Choroid plexus epithelial cell (primary cell): ENCODE measurements at regions not wholly inside any gene's neighbourhood (a gene's known extent, or its start where the extent isn't known, plus 50 kb on each side); places are given as distances from the start of the nearest gene placed in this dataset.

Experiments
- DNase-seq: peaks from one replicate; pipeline ENCODE4 v3.0.0-alpha.2; 2010; ENCODE audit warnings: low read depth
- H3K4me3 ChIP-seq: 2 replicates; pipeline ENCODE4 v1.5.1; 2011; ENCODE audit warnings: low read depth, mild to moderate bottlenecking, control low read depth, low read length, moderate library complexity
- TF ChIP-seq, protein P1 (sequence below): conservative IDR thresholded peaks from 2 replicates; pipeline ENCODE4 v1.5.1; 2011; ENCODE audit warnings: low read depth, mild to moderate bottlenecking, control low read depth, inconsistent platforms, low read length, moderate library complexity

DNA sequence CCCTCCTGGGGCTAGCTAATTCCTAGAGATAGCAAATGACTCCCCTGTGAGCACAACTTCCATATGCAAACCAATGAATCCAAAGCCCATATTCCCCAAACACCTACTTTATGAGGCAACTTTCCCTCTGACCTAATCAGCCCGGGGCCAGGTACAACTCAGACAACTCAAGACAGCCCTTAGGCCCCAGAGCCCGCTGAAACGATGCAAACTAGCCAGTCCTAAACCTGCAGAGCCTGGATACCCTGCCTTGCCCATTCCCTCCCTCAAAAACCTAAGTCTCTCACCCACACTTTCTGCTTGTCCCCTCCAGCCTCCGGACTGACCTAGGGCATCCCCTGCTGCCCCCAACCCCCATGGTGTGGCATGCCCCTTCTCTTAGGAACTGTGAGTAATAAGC lies 142.8 kb downstream of the ACTR3 start:
- TF ChIP-seq, protein P1, sequence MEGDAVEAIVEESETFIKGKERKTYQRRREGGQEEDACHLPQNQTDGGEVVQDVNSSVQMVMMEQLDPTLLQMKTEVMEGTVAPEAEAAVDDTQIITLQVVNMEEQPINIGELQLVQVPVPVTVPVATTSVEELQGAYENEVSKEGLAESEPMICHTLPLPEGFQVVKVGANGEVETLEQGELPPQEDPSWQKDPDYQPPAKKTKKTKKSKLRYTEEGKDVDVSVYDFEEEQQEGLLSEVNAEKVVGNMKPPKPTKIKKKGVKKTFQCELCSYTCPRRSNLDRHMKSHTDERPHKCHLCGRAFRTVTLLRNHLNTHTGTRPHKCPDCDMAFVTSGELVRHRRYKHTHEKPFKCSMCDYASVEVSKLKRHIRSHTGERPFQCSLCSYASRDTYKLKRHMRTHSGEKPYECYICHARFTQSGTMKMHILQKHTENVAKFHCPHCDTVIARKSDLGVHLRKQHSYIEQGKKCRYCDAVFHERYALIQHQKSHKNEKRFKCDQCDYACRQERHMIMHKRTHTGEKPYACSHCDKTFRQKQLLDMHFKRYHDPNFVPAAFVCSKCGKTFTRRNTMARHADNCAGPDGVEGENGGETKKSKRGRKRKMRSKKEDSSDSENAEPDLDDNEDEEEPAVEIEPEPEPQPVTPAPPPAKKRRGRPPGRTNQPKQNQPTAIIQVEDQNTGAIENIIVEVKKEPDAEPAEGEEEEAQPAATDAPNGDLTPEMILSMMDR, result no peak
- no peak for DNase-seq
- H3K4me3 ChIP-seq, result no peak overlapping the region

DNA sequence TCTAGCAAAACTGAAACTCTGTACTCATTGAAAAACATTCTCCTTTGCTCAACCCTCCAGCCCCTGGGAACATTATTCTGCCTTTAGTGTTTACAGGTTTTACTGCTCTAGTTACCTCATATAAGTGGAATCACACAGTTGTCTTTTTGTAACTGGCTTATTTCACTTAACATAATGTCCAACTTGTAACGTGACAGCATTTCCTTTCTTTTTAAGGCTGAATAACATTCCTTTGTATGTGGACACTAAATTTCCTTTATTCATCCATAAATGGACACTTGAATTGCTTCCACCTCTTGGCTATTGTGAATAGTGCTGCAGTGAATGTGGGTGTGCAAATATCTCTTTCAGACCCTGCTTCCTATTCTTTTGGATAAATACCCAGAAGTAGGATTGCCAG lies 144.9 kb downstream of the ACTR3 start:
- DNase-seq, result no peak
- TF ChIP-seq, protein P1, result no peak
- no peak overlapping the region for H3K4me3 ChIP-seq

- DNase-seq, result no peak
- TF ChIP-seq, protein P1, result no peak
Observed at GRCh38 chr2:114038710-114039109, 148.8 kb downstream of the ACTR3 start.

GRCh38 chr2:114039677-114040076 lies 149.8 kb downstream of the ACTR3 start:
- TF ChIP-seq, protein P1, result no peak
- no peak for DNase-seq

More at GRCh38 chr2:114038710-114039109, 148.8 kb downstream of the ACTR3 start:
- H3K4me3 ChIP-seq, result no peak overlapping the region

DNA sequence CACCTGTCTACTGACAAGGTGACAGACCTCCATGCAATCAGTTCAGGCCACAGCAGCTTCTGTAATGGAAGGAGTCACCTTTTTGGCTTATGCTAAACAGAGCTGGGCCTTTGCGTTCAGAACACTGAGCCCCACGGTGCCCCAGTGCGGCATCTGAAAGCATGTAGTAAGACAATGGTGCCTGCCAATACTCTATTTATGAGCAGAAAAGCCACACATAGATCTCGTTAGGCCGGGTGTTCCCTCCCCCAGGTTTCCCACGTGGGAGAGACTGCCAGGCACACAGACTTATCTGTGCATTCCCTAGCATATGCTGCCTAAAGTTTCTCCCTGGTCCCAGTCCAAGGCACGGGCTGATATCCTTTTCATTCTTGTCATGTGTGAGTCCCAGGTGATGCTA lies 150.9 kb downstream of the ACTR3 start:
- DNase-seq, result no peak

More at GRCh38 chr2:114039677-114040076, 149.8 kb downstream of the ACTR3 start:
- H3K4me3 ChIP-seq, result no peak overlapping the region

DNA sequence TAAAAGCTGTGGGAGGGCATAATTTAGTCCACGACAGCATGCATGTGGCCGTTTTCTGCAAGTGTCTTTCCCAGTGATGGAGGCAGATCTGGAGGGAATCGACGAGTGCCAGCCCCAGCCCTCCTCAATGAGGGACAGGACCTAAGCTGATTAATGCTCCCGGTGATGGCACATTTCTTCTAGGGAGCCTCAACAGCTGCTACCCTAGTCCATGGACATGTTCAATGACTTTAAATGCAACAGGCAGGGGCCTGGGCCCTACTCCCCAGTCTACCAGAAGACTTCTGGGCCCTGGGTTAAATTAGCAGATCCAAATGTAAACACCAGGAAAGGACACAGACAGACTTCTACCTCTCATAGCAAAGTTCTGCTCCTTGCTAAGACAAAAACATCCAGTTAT lies 155.1 kb downstream of the ACTR3 start:
- TF ChIP-seq, protein P1, result no peak
- no peak overlapping the region for H3K4me3 ChIP-seq
- DNase-seq, result no peak

More for the DNA sequence above, 150.9 kb downstream of the ACTR3 start:
- no peak overlapping the region for H3K4me3 ChIP-seq
- TF ChIP-seq, protein P1, result no peak

DNA sequence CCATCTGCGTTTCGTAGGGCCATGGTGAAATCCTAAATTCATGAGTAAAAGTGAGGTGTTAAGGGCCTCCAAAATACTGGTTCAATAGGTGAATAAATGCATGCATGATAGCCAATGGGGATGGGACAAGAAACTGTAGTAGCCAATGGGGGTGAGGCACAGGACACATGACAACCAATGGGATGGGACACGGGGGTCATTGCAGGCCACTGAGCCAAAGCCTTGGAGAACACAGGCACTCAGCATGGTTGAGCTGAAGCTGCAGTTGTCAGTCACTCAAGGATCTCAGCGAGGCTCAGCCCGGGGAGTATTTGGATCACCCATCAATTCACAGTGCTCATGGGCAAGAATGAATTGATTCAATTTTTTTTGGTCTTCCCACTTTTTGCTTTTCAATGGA lies 156.5 kb downstream of the ACTR3 start:
- no peak for DNase-seq
- no peak overlapping the region for H3K4me3 ChIP-seq
- TF ChIP-seq, protein P1, result no peak
